Prostate gland (tissue), 2 donors: ENCODE measurements at regions not wholly inside any gene's neighbourhood (a gene's known extent, or its start where the extent isn't known, plus 50 kb on each side); places are given as distances from the start of the nearest gene placed in this dataset.

ENCODE experiments used
- POLR2AphosphoS5 ChIP-seq: sonication (generic); formaldehyde crosslinking; IDR thresholded peaks from one replicate; pipeline ENCODE4 v1.6.1; 2017; ENCODE audit warnings: antibody characterized with exemption
- TF ChIP-seq, protein P1 (sequence below), 4 experiments: fragments of 200-600 bp in 2 of 4; fragments of 450-650 bp in 2 of 4; sonication (generic) in 2 of 4; IDR thresholded peaks; 1 replicate in 3 of 4; 2 replicates in 1 of 4; pipeline ENCODE4 v1.5.1; 2016 to 2019; ENCODE audit warnings: antibody characterized with exemption in 4 of 4, mild to moderate bottlenecking in 2 of 4, moderate library complexity in 2 of 4

GRCh38 chr3:127501177-127501576, 89.4 kb downstream of the TPRA1 start:
- TF ChIP-seq, protein P1, sequence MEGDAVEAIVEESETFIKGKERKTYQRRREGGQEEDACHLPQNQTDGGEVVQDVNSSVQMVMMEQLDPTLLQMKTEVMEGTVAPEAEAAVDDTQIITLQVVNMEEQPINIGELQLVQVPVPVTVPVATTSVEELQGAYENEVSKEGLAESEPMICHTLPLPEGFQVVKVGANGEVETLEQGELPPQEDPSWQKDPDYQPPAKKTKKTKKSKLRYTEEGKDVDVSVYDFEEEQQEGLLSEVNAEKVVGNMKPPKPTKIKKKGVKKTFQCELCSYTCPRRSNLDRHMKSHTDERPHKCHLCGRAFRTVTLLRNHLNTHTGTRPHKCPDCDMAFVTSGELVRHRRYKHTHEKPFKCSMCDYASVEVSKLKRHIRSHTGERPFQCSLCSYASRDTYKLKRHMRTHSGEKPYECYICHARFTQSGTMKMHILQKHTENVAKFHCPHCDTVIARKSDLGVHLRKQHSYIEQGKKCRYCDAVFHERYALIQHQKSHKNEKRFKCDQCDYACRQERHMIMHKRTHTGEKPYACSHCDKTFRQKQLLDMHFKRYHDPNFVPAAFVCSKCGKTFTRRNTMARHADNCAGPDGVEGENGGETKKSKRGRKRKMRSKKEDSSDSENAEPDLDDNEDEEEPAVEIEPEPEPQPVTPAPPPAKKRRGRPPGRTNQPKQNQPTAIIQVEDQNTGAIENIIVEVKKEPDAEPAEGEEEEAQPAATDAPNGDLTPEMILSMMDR (IDR thresholded peaks at IDR 0.05): no peak
- TF ChIP-seq POLR2AphosphoS5: no peak
